Activated CD4-positive, alpha-beta memory T cell treated with anti-CD3 and anti-CD28 coated beads for 36 hours (primary cell): ENCODE measurements at regions not wholly inside any gene's neighbourhood (a gene's known extent, or its start where the extent isn't known, plus 50 kb on each side); places are given as distances from the start of the nearest gene placed in this dataset.
"Not testable (repeated sequence)": the region's sequence is repeated elsewhere in the genome, so short reads cannot be mapped to it uniquely, and the experiment has no call there.

Experiments
- CTCF ChIA-PET: fragments of 350-600 bp; sonication (Branson Sonifier 250); formaldehyde crosslinking; loops from one replicate; lab custom pipeline; 2021; ENCODE audit warnings: antibody characterized with exemption, inconsistent platforms; lab: Charles Lee
- POLR2A ChIA-PET: fragments of 350-600 bp; sonication (Branson Sonifier 250); formaldehyde crosslinking; loops from one replicate; lab custom pipeline; 2021; ENCODE audit warnings: antibody characterized with exemption; lab: Charles Lee
- DNase-seq: peaks from one replicate; pipeline ENCODE4 v3.0.0-alpha.2; 2020
- H3K27ac Mint-ChIP-seq: one replicate; pipeline ENCODE4 v1.8.0; 2021; ENCODE audit warnings: mixed read lengths
- H3K27me3 Mint-ChIP-seq: one replicate; pipeline ENCODE4 v1.8.0; 2021; ENCODE audit warnings: mixed read lengths
- H3K36me3 Mint-ChIP-seq: one replicate; pipeline ENCODE4 v1.8.0; 2021; ENCODE audit warnings: mixed read lengths
- H3K4me1 Mint-ChIP-seq: one replicate; pipeline ENCODE4 v1.8.0; 2021; ENCODE audit warnings: low read depth, mixed read lengths
- H3K4me3 Mint-ChIP-seq: one replicate; pipeline ENCODE4 v1.8.0; 2021; ENCODE audit warnings: mild to moderate bottlenecking, mixed read lengths
- H3K9me3 Mint-ChIP-seq: one replicate; pipeline ENCODE4 v1.8.0; 2021; ENCODE audit warnings: mixed read lengths
- intact Hi-C: fragments of 100-400 bp; cut with micrococcal nuclease; formaldehyde crosslinking; loops from one replicate; pipeline ENCODE4 v1.15.1; 2023

DNA sequence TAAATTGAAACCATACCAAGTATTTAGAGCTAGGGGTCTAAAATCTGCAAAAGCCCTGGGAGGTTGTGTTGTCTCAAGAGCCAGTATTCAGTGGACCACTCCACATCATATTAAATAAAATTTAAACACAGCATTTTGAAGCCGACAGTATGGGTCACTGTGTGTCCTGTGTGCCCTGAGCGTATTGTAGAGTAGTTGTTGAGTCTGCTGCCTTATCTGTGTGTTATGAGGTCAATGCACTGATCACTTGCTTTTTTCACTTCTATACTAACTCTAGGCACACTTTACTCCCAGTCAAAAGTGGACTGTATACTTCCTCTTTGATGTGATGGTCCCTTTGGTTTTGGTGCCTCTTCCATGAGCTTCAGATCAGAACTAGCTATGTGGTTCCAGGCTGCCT, 81.9 kb downstream of the PPIAL4C start:
- H3K4me1 Mint-ChIP-seq, intact Hi-C loops, POLR2A ChIA-PET, H3K27ac Mint-ChIP-seq, H3K4me3 Mint-ChIP-seq, DNase-seq, CTCF ChIA-PET, H3K36me3 Mint-ChIP-seq, H3K9me3 Mint-ChIP-seq, H3K27me3 Mint-ChIP-seq: not testable (repeated sequence)

DNA sequence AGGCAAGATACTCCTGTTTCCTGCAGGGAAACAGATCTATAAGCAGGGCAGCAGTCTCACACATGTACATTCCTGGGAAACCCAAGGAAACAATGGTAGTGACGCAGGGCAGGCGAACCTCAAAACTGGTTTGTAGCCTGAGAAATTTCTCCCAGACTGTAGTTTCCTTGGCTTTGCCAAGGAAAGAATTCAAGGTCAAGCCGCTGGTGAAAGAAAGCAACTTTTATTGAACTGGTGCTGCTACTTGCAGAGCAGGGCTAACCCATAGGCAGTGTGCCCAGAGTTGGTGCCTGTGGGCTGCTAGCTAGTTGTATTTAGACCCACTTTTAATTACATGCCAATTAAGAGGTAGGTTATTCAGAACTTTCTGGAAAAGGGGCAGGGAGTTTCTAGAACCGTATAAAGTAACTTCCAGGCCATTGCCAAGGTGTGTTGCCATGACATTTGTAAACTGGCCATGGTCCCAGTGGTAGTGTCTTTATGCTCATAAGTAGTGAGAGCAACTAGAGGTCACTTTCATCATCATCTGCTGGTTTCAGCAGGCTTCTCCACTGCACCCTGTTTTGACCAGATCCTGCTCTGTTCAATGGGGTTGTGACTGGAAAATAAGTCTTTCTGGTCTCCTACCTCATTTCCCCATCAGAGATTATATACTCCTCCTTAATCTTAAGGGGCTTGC, 89.7 kb downstream of the PPIAL4C start:
- H3K9me3 Mint-ChIP-seq: not testable (repeated sequence)

DNA sequence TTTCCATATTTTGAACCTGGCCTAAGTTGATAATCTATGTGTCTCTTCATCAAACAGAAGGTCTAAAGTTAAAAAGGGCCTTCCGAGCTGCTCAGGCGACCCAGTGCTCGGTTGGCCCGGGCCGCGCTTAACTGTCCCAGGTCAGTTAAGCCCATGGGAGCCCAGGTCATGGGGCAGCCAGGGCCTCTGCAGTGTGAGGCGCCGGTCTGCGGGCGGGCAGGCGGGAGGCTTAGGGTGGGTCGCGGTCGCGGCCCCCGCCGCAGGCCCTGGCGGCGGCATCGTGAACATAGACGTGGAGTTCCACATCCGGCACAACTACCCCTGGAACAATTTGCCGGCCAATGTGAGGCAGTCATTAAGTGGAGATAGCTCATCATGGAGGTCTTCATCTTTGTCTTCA, 91.3 kb downstream of the PPIAL4C start:
- H3K27ac Mint-ChIP-seq, CTCF ChIA-PET, intact Hi-C loops, H3K36me3 Mint-ChIP-seq, H3K9me3 Mint-ChIP-seq, H3K4me3 Mint-ChIP-seq, H3K4me1 Mint-ChIP-seq, DNase-seq, H3K27me3 Mint-ChIP-seq, POLR2A ChIA-PET: not testable (repeated sequence)

More for the DNA sequence above, 89.7 kb downstream of the PPIAL4C start:
- H3K27me3 Mint-ChIP-seq, H3K4me1 Mint-ChIP-seq, CTCF ChIA-PET, H3K4me3 Mint-ChIP-seq, POLR2A ChIA-PET, H3K27ac Mint-ChIP-seq, DNase-seq, intact Hi-C loops, H3K36me3 Mint-ChIP-seq: not testable (repeated sequence)

DNA sequence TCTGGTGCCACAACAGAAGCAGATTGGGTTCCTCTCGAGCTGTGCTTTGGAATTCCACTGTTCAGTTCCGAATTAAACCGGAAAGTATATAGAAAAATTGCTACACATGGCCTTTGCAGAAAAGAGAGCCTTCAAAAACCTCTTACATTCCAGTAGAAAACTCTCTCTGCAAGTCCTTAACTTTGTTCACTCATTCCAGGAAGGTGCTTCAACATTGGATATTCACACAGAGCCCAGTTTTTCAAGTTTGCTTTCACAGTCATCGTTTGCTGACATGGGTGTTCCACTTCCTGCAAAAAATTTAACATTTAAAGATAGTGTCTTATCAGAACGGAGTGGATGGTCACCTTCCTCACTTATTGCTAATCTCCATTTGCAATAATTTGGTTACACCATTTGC, 93.7 kb downstream of the PPIAL4C start:
- H3K27me3 Mint-ChIP-seq, H3K36me3 Mint-ChIP-seq, DNase-seq, H3K27ac Mint-ChIP-seq, H3K4me1 Mint-ChIP-seq, POLR2A ChIA-PET, CTCF ChIA-PET, H3K4me3 Mint-ChIP-seq, H3K9me3 Mint-ChIP-seq, intact Hi-C loops: not testable (repeated sequence)

DNA sequence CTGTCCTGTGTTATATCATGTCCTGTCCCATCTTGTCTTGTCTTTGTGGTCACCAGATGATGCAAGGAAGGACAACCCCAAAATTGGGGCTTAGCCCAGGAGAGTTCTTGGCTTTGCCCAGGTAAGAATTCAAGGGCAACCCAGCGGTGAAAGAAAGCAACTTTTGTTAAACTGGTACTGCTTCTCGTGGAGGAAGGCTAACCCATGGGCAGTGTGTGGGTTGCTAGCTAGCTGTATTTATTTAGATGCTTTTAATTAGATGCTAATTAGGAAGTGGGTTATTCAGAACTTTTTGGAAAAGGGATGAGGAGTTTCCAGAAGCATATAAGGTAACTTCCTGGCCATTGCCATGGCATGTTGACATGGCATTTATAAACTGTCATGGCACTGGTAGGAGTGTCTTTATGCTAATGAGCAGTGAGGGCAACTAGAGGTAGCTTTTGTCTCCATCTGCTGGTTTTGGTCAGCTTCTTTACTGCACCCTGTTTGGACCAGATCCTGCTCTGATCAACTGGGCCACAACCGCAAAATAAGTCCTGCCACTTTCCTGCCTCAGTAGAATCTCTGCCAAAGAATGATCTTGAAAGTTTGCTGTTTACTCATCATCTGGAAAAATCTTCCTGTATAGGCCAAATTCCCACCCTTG, 95.8 kb upstream of the FCGR1A start:
- H3K27ac Mint-ChIP-seq, H3K27me3 Mint-ChIP-seq, H3K4me3 Mint-ChIP-seq, CTCF ChIA-PET, H3K4me1 Mint-ChIP-seq, H3K36me3 Mint-ChIP-seq, DNase-seq, POLR2A ChIA-PET, intact Hi-C loops, H3K9me3 Mint-ChIP-seq: not testable (repeated sequence)

DNA sequence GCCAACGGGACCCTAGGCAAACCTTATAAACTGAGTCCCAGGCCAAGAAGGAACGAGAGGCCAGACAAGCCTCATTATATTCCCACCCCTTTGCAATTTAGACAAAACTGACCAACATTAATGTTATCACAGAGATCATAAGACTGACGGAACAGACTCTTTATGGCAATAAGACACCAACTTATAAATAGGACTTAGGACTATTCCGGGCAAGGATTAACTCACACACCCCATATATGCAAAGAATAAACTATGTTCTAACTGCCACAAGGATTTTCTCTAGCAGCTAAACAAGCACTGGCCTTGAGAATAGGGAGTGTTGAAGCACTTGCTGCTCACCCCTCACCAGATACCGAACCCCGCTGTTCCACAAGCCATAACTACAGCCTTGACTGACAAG, 91.1 kb upstream of the FCGR1A start:
- H3K4me3 Mint-ChIP-seq, POLR2A ChIA-PET, intact Hi-C loops, H3K36me3 Mint-ChIP-seq, H3K27ac Mint-ChIP-seq, DNase-seq, H3K4me1 Mint-ChIP-seq, H3K27me3 Mint-ChIP-seq, H3K9me3 Mint-ChIP-seq, CTCF ChIA-PET: not testable (repeated sequence)

DNA sequence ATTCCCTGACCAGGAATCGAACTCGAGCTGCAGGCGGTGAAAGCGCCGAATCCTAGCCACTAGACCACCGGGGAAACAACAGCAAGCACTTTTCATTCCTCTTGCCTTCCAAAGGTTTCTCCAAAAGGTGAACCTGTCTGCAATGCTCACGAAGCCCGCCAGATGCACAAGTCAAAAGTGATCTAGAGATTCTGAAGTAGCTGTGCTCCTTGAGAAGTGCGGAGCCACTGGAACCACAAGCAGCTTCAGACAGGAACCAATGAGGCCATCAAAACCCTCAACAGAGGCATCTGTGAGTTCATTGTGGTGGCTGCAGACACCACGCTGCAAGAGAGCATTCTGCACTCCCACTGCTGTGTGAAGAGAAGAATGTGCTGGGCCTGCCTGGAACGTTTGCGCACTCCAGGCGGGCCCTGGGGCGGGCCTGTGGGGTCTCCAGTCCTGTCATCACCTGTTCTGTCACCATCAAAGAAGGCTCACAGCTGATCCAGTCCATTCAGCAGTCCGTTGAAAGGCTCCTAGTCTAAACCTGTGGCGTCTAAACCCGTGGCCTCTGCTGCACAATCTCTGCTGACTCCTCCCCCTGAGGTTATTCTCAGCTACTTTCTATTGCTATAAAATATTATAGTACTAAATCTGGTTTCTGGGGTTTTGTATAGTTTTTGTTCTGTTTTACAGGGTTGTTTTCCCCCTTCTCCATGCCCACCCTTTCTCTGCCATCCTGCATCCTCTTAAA, 89.5 kb upstream of the FCGR1A start:
- H3K4me1 Mint-ChIP-seq, intact Hi-C loops, POLR2A ChIA-PET, H3K4me3 Mint-ChIP-seq, H3K27ac Mint-ChIP-seq, H3K9me3 Mint-ChIP-seq, H3K36me3 Mint-ChIP-seq, CTCF ChIA-PET, H3K27me3 Mint-ChIP-seq: not testable (repeated sequence)
- DNase-seq: peak; percentile 20

DNA sequence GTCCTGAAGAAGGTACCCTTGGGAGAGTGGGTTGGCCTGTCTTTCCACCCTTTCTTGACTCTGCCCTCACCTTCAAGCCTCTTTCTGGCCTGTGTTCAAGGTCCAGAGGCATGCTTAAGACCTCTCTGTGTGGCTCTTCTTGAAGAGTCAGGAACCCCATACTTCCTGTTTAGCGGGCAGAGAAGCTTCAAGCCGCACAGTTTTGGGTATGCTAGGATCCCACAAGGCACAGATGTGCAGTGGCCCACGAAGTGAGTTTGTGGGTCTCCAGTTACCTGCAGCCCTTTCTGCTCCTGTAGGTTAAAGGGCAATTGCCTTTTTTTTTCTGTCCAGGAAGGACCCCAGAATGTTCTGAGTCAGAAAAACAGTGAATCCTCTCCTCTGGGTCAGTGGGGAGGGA, 87.4 kb upstream of the FCGR1A start:
- H3K27me3 Mint-ChIP-seq, H3K27ac Mint-ChIP-seq, POLR2A ChIA-PET, CTCF ChIA-PET, DNase-seq, intact Hi-C loops, H3K36me3 Mint-ChIP-seq, H3K4me3 Mint-ChIP-seq, H3K9me3 Mint-ChIP-seq: not testable (repeated sequence)
- H3K4me1 Mint-ChIP-seq: peaks cover 12% of the 10 kb centered on the region

DNA sequence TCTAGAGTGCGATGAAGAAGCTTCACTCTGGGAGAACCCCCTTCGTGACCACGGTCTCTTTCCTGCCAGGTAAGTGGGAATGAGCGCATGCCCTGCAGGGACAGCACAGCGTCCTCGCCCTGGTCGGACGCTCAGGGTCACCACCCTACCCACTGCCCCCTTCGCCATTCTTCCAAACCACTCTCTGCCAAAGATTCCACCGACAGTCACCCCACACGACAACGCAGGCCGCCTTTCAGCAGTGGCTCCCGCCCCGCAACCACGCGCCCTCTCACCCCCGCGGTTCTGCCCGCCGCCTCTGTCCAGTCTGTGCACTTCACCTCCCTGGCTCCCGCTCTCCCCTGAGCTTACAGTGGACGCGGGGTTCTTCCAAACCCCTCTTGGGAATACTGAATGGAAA, 82.3 kb upstream of the FCGR1A start:
- POLR2A ChIA-PET, H3K4me1 Mint-ChIP-seq, H3K4me3 Mint-ChIP-seq, DNase-seq, intact Hi-C loops, H3K9me3 Mint-ChIP-seq, H3K27me3 Mint-ChIP-seq, H3K36me3 Mint-ChIP-seq, H3K27ac Mint-ChIP-seq, CTCF ChIA-PET: not testable (repeated sequence)

DNA sequence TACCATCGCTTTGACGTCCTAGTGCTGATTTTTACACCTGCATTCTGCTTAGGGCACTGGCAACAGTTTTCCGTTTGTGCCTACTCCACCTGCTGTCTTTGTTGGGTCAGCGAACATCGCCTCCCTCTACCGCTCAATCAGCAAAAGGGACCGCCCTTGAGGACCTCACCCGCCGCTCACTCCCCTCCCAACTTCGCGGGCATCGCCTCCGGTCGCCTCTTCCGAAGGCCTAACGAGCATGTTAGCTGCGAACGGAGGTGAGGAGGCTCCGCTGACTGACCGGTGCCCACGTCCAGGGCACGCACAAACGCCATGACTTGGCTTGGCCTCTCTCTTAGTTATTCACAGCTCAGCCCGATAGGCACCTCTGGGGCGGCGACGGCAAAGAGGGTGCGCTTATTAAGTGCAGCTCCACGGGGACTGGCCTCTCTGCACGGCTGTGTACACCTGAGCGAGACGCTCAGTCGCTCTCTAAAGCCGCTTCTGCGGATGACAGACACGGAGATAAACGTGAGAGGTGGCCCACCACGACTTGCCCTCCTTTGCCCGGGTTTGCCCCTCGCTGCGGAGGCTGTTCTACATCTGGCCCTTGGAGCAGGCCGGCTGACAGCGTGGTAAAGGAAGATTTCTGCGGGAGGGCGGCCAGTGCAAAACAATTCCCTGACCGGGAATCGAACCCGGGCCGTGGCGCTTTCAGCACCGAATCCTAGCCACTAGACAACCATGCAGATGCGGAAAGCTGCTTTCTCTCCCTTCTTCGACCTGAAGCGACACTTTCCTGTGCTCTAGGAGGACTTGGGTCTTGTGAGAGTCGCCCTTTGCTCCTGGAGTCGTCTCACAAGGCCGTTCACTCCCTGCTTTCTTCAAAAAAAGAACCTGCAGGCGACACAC, 81.6 kb upstream of the FCGR1A start:
- CTCF ChIA-PET, POLR2A ChIA-PET, DNase-seq, H3K27me3 Mint-ChIP-seq, H3K27ac Mint-ChIP-seq, H3K4me1 Mint-ChIP-seq, H3K36me3 Mint-ChIP-seq, H3K4me3 Mint-ChIP-seq, H3K9me3 Mint-ChIP-seq, intact Hi-C loops: not testable (repeated sequence)

DNA sequence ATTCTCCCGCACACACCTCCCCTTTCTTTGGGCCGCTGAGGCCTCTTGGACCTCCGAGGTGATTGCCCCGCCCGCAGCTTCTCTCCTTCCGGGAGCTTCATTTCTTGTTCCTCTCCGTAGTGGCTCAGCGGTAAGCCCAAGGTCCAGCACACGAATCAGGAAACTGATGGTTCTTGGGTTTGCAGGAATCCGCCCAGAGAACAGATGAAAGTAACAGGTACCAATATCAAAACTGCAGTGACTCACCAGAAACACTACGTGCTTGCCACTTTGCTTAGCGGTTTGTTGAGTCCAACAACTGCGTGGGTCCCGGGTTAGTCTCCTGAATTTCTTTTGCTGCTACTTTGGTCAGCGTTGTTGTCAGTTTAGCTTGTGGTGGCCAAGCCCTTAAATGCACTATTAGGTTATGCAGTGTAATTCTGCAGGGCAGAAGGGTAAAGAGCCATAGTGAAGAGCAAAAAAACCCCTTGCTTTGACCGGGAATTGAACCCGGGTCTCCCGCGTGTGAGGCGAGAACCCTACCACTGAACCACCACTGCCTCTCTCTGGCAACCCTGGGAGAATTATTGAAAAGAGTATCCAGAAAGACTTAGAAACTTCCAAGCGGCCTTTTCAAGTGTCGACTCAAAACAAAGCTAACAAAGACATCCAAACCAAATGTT, 74.2 kb upstream of the FCGR1A start:
- H3K4me1 Mint-ChIP-seq, POLR2A ChIA-PET, CTCF ChIA-PET, H3K9me3 Mint-ChIP-seq, H3K27me3 Mint-ChIP-seq, intact Hi-C loops, H3K36me3 Mint-ChIP-seq: not testable (repeated sequence)
- Mint-ChIP-seq H3K27ac (peak overlapping the region; percentile 90), H3K4me3 (peak overlapping the region; percentile 67)
- DNase-seq: peak; percentile 74

DNA sequence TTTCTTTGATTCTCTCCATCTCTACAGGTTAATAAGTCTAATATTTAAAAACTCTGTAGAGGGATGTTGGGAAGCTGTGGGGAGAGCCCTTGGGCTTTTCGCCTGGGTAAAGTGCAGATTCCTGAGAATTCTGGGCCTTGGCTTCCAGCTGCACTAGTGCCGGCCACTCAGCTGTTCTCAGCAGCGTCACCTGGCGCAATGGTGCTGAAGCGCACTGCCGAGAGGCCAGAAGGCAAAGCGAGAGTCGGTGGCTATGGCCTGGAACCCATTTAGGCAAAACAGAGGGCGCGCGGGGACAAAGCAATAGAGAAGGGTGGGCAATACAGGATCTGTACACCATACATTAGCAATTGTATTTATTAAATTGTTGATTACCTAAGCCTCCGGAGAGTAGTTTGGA, 70.8 kb upstream of the FCGR1A start:
- CTCF ChIA-PET, intact Hi-C loops, H3K4me3 Mint-ChIP-seq: not testable (repeated sequence)

More for the DNA sequence above, 70.8 kb upstream of the FCGR1A start:
- DNase-seq, H3K9me3 Mint-ChIP-seq, POLR2A ChIA-PET, H3K27ac Mint-ChIP-seq, H3K36me3 Mint-ChIP-seq, H3K27me3 Mint-ChIP-seq, H3K4me1 Mint-ChIP-seq: not testable (repeated sequence)
